Neural progenitor cell (in vitro differentiated cells): ENCODE measurements at regions not wholly inside any gene's neighbourhood (a gene's known extent, or its start where the extent isn't known, plus 50 kb on each side); places are given as distances from the start of the nearest gene placed in this dataset.
A peak's percentile ranks its signal among the peaks of the same experiment; 100 is the strongest.

Source experiments
- DNase-seq: peaks from one replicate; pipeline ENCODE4 v3.0.0-alpha.2; 2016; ENCODE audit warnings: low spot score
- H2AFZ ChIP-seq: fragments of 200-600 bp; sonication (generic); replicated peaks from 2 replicates; pipeline ENCODE4 v1.6.1; 2016; ENCODE audit warnings: antibody characterized with exemption
- H3F3A ChIP-seq: fragments of 200-600 bp; sonication (generic); 2 replicates; pipeline ENCODE4 v1.6.1; 2016; ENCODE audit warnings: antibody characterized with exemption, low read depth
- H3K27ac ChIP-seq: fragments of 200-600 bp; sonication (generic); 2 replicates; pipeline ENCODE4 v1.5.1; 2016; ENCODE audit warnings: mild to moderate bottlenecking
- H3K27me3 ChIP-seq: fragments of 200-600 bp; sonication (generic); 2 replicates; pipeline ENCODE4 v1.6.1; 2016; ENCODE audit warnings: mild to moderate bottlenecking, moderate library complexity
- H3K36me3 ChIP-seq: fragments of 200-600 bp; sonication (generic); 2 replicates; pipeline ENCODE4 v1.5.1; 2016
- H3K4me1 ChIP-seq: fragments of 200-600 bp; sonication (generic); 2 replicates; pipeline ENCODE4 v1.6.1; 2016; ENCODE audit warnings: mixed run types
- H3K4me2 ChIP-seq: fragments of 200-600 bp; sonication (generic); 2 replicates; pipeline ENCODE4 v1.6.1; 2016
- H3K4me3 ChIP-seq: fragments of 200-600 bp; sonication (generic); 2 replicates; pipeline ENCODE4 v1.5.1; 2016
- H3K79me2 ChIP-seq: fragments of 200-600 bp; sonication (generic); 2 replicates; pipeline ENCODE4 v1.6.1; 2016; ENCODE audit warnings: low read depth
- H3K9ac ChIP-seq: fragments of 200-600 bp; sonication (generic); 2 replicates; pipeline ENCODE4 v1.6.1; 2016
- H3K9me3 ChIP-seq: fragments of 200-600 bp; sonication (generic); 2 replicates; pipeline ENCODE4 v1.5.1; 2016; ENCODE audit warnings: low read depth
- H4K20me1 ChIP-seq: fragments of 200-600 bp; sonication (generic); 2 replicates; pipeline ENCODE4 v1.6.1; 2016; ENCODE audit warnings: low read depth
- H3K27ac Mint-ChIP-seq: 3 replicates; pipeline ENCODE4 v1.8.0; 2021; ENCODE audit warnings: mixed read lengths
- H3K27me3 Mint-ChIP-seq: 2 replicates; pipeline ENCODE4 v1.8.0; 2022; ENCODE audit warnings: low read depth, mild to moderate bottlenecking, inconsistent platforms, moderate library complexity, mixed read lengths; ENCODE audit not compliant: insufficient read depth
- H3K36me3 Mint-ChIP-seq: 3 replicates; pipeline ENCODE4 v1.8.0; 2021; ENCODE audit warnings: mixed read lengths
- H3K4me1 Mint-ChIP-seq: 3 replicates; pipeline ENCODE4 v1.8.0; 2021; ENCODE audit warnings: mixed read lengths
- H3K4me3 Mint-ChIP-seq: 3 replicates; pipeline ENCODE4 v1.8.0; 2021; ENCODE audit warnings: mild to moderate bottlenecking, moderate library complexity, mixed read lengths
- H3K9me3 Mint-ChIP-seq: 3 replicates; pipeline ENCODE4 v1.8.0; 2020; ENCODE audit warnings: mixed read lengths
- EZH2 ChIP-seq: fragments of 200-600 bp; sonication (generic); IDR thresholded peaks from 2 replicates; pipeline ENCODE4 v1.6.1; 2017; ENCODE audit warnings: antibody characterized with exemption, mild to moderate bottlenecking, moderate library complexity
- EZH2phosphoT487 ChIP-seq: fragments of 200-600 bp; sonication (generic); IDR thresholded peaks from 2 replicates; pipeline ENCODE4 v1.6.1; 2017; ENCODE audit warnings: antibody characterized with exemption
- TF ChIP-seq, protein P1 (sequence below): fragments of 200-600 bp; sonication (generic); IDR thresholded peaks from 2 replicates; pipeline ENCODE4 v1.5.1; 2017; ENCODE audit warnings: antibody characterized with exemption, mild to moderate bottlenecking

DNA sequence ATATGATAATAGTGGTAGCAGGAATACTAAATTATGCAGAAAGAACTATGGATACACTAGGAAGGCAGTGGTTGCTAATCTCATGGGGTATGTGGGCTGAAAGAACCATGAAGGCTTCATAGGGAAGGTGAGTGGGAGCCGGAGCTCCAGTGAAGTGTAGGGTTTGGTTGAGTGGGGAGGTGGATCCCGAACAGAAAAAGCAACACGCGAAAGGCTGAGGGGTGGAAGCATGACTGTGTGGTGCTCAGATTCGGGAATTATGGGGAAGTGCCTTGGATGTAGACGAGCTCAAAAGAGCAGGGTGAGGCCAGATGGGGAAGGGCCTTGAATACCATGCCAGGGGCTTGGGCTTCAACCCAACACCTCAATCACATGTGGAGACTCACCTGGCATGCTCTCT lies 715.1 kb downstream of the TYW1 start:
- peaks cover 12% of the 10 kb centered on the region for H3K4me1 ChIP-seq
- H3K4me1 Mint-ChIP-seq = no peaks in the 10 kb centered on the region
- H3K79me2 ChIP-seq = no peaks in the 10 kb centered on the region
- no peak for DNase-seq
- no peak overlapping the region for H3K9ac ChIP-seq
- no peak overlapping the region for H3K27ac Mint-ChIP-seq
- no peaks in the 10 kb centered on the region for H3F3A ChIP-seq
- H3K9me3 Mint-ChIP-seq = peaks cover 5% of the 10 kb centered on the region
- H3K27me3 Mint-ChIP-seq = peaks cover 5% of the 10 kb centered on the region
- TF ChIP-seq, protein P1, sequence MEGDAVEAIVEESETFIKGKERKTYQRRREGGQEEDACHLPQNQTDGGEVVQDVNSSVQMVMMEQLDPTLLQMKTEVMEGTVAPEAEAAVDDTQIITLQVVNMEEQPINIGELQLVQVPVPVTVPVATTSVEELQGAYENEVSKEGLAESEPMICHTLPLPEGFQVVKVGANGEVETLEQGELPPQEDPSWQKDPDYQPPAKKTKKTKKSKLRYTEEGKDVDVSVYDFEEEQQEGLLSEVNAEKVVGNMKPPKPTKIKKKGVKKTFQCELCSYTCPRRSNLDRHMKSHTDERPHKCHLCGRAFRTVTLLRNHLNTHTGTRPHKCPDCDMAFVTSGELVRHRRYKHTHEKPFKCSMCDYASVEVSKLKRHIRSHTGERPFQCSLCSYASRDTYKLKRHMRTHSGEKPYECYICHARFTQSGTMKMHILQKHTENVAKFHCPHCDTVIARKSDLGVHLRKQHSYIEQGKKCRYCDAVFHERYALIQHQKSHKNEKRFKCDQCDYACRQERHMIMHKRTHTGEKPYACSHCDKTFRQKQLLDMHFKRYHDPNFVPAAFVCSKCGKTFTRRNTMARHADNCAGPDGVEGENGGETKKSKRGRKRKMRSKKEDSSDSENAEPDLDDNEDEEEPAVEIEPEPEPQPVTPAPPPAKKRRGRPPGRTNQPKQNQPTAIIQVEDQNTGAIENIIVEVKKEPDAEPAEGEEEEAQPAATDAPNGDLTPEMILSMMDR = no peak
- no peak overlapping the region for H3K27ac ChIP-seq
- no peaks in the 10 kb centered on the region for H3K36me3 ChIP-seq
- H3K4me2 ChIP-seq = no peak overlapping the region
- no peaks in the 10 kb centered on the region for H3K27me3 ChIP-seq
- H3K9me3 ChIP-seq = no peaks in the 10 kb centered on the region
- no peak overlapping the region for H3K4me3 ChIP-seq
- H4K20me1 ChIP-seq = no peaks in the 10 kb centered on the region
- H3K36me3 Mint-ChIP-seq = no peaks in the 10 kb centered on the region
- H2AFZ ChIP-seq = no peak overlapping the region
- no peak overlapping the region for H3K4me3 Mint-ChIP-seq

DNA sequence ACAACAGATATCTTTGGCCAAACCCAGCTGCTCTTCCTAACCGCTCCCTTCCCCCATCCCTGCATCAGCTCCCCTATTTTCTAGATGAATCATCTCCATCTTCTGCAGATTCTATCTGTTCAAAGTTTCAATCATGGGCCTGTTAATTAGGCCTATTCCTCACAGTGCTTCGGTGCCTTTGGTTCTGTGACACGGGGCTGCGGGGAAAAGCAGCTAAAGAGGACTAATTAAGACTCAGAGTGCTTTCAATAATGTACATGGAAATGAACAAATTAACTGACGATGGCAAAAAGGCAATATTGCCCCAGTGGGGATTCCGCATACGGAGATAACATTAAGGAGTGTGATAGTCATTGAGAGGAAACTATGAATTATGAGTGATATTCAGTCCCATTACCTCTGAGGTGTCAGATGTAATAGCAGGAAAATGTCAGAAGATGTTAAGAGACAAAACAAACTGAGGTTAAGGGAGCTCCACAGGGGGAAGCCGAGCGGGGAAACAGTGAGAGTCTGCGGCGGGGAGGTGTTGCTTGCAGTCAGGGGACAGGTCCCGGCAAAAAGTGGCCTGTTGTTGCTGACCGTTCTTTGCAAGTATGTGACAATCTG lies 716.9 kb downstream of the TYW1 start:
- no peak for DNase-seq
- peaks cover 5% of the 10 kb centered on the region for H3K9me3 Mint-ChIP-seq
- H3K27ac Mint-ChIP-seq = peak overlapping the region; percentile 51
- no peak overlapping the region for H3K27ac ChIP-seq
- H3K4me1 Mint-ChIP-seq = no peaks in the 10 kb centered on the region
- H3K79me2 ChIP-seq = no peaks in the 10 kb centered on the region
- peak overlapping the region; percentile 68 for H2AFZ ChIP-seq
- H3K9ac ChIP-seq = no peak overlapping the region
- TF ChIP-seq EZH2 = no peak
- TF ChIP-seq, protein P1 = no peak
- no peak for TF ChIP-seq EZH2phosphoT487
- no peak overlapping the region for H3K4me3 ChIP-seq
- H3K36me3 Mint-ChIP-seq = no peaks in the 10 kb centered on the region
- H4K20me1 ChIP-seq = no peaks in the 10 kb centered on the region
- no peak overlapping the region for H3K4me2 ChIP-seq
- H3K9me3 ChIP-seq = no peaks in the 10 kb centered on the region
- H3F3A ChIP-seq = no peaks in the 10 kb centered on the region
- no peaks in the 10 kb centered on the region for H3K27me3 ChIP-seq
- H3K27me3 Mint-ChIP-seq = peaks cover 6% of the 10 kb centered on the region
- no peak overlapping the region for H3K4me3 Mint-ChIP-seq
- H3K4me1 ChIP-seq = peaks cover 12% of the 10 kb centered on the region
- no peaks in the 10 kb centered on the region for H3K36me3 ChIP-seq

DNA sequence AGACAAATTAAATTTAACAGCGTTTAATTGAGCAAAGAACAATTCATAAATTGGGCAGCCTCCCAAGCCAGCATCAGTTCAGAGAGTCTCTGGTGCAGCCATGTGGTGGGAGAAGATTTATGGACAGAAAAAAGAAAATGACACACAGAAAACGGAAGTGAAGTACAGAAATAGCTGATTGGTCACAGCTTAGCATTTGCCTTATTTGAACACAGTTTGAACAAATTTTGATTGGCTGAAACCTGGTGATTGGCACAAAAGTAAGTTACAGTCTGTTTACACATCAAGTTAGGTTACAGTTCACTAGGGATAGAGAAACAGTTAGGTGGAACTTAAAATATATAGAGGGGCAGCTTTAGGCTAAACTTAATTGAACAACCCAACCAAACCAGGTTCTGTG lies 720.1 kb downstream of the TYW1 start:
- DNase-seq = no peak
- H3K9me3 Mint-ChIP-seq = peaks cover 9% of the 10 kb centered on the region
- H3K4me3 Mint-ChIP-seq = no peak overlapping the region

More for the DNA sequence above, 720.1 kb downstream of the TYW1 start:
- Histone ChIP-seq H4K20me1 (no peaks in the 10 kb centered on the region), H3K27me3 (peaks cover 10% of the 10 kb centered on the region), H2AFZ (no peak overlapping the region), H3F3A (no peaks in the 10 kb centered on the region), H3K4me3 (no peak overlapping the region), H3K36me3 (no peaks in the 10 kb centered on the region), H3K27ac (no peak overlapping the region), H3K4me1 (peaks cover 12% of the 10 kb centered on the region), H3K9ac (no peak overlapping the region), H3K4me2 (no peak overlapping the region), H3K79me2 (no peaks in the 10 kb centered on the region), H3K9me3 (no peaks in the 10 kb centered on the region)
- Mint-ChIP-seq H3K36me3 (no peaks in the 10 kb centered on the region), H3K27ac (no peak overlapping the region), H3K27me3 (peaks cover 10% of the 10 kb centered on the region), H3K4me1 (peaks cover 4% of the 10 kb centered on the region)
- TF ChIP-seq, protein P1 = no peak
- no peak for TF ChIP-seq EZH2phosphoT487
- TF ChIP-seq EZH2 = no peak
